ENCODE measurements at regions not wholly inside any gene's neighbourhood (a gene's known extent, or its start where the extent isn't known, plus 50 kb on each side); places are given as distances from the start of the nearest gene placed in this dataset.
"Not testable (repeated sequence)": the region's sequence is repeated elsewhere in the genome, so short reads cannot be mapped to it uniquely, and the experiment has no call there.

GRCh38 chr7:23938937-23939552 is 229.0 kb downstream of the STK31 start:
- no peak for DNase-seq

- not testable (repeated sequence) for DNase-seq
Observed at GRCh38 chr7:23939747-23940146, 229.7 kb downstream of the STK31 start.

GRCh38 chr7:23941551-23941950 is 231.5 kb downstream of the STK31 start:
- no peak for DNase-seq

- DNase-seq, result no peak
Observed at GRCh38 chr7:23942032-23942431, 232.0 kb downstream of the STK31 start.

GRCh38 chr7:23944131-23944530 is 234.1 kb downstream of the STK31 start:
- DNase-seq, result no peak

GRCh38 chr7:23945472-23945871 is 235.5 kb downstream of the STK31 start:
- no peak for DNase-seq

- DNase-seq, result no peak
Observed at GRCh38 chr7:23955145-23955544, 245.1 kb downstream of the STK31 start.

- no peak for DNase-seq
Observed at GRCh38 chr7:23955600-23956149, 245.7 kb downstream of the STK31 start.

GRCh38 chr7:23956772-23957576 is 247.0 kb downstream of the STK31 start:
- DNase-seq, result no peak

GRCh38 chr7:23959821-23960220 is 249.8 kb downstream of the STK31 start:
- DNase-seq, result no peak

GRCh38 chr7:23960361-23960760 is 250.3 kb downstream of the STK31 start:
- no peak for DNase-seq

GRCh38 chr7:23963461-23964165 is 253.6 kb downstream of the STK31 start:
- DNase-seq, result no peak

- no peak for DNase-seq
Observed at GRCh38 chr7:23964715-23965114, 254.7 kb downstream of the STK31 start.

- no peak for DNase-seq
Observed at GRCh38 chr7:23965296-23965695, 255.3 kb downstream of the STK31 start.

- DNase-seq, result no peak
Observed at GRCh38 chr7:23966941-23967340, 256.9 kb downstream of the STK31 start.

GRCh38 chr7:23967949-23968599 is 258.1 kb downstream of the STK31 start:
- no peak for DNase-seq

GRCh38 chr7:23968791-23969190 is 258.8 kb downstream of the STK31 start:
- no peak for DNase-seq

- DNase-seq, result no peak
Observed at GRCh38 chr7:23969443-23969842, 259.4 kb downstream of the STK31 start.

- no peak for DNase-seq
Observed at GRCh38 chr7:23970193-23970592, 260.2 kb downstream of the STK31 start.

- no peak for DNase-seq
Observed at GRCh38 chr7:23971031-23971430, 261.0 kb downstream of the STK31 start.

- no peak for DNase-seq
Observed at GRCh38 chr7:23972057-23972456, 262.0 kb downstream of the STK31 start.

- DNase-seq, result no peak
Observed at GRCh38 chr7:23973264-23973663, 263.2 kb downstream of the STK31 start.

- no peak for DNase-seq
Observed at GRCh38 chr7:23980081-23980480, 270.1 kb downstream of the STK31 start.
